ENCODE measurements at regions not wholly inside any gene's neighbourhood (a gene's known extent, or its start where the extent isn't known, plus 50 kb on each side); places are given as distances from the start of the nearest gene placed in this dataset.
"Not testable (repeated sequence)": the region's sequence is repeated elsewhere in the genome, so short reads cannot be mapped to it uniquely, and the experiment has no call there.

DNA sequence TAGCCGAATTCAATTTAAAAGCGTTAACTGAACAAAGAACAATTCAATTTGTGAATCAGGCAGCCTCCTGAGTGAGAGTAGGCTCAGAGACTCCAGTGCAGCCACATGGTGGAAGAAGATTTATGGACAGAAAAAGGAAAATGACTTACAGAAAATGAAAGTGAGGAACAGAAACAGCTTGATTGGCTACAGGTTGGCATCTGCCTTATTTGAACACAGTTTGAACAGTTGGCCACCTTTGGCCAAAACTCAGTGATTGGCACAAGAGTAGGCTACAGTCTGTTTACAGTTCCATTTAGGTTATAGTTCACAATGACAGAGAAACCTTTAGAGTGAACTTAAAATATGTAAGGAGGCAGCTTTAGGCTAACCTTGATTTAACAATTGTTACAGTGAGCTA lies 86.3 kb upstream of the CCDC71L start:
- TF ChIP-seq ZNF274 (IDR thresholded peaks at IDR 0.05; ENCODE audit: low read depth, low read length); YY1 (IDR thresholded peaks at IDR 0.05; ENCODE audit: insufficient read depth, insufficient read length): not testable (repeated sequence)
